HG03442 (cell line): ENCODE measurements at regions not wholly inside any gene's neighbourhood (a gene's known extent, or its start where the extent isn't known, plus 50 kb on each side); places are given as distances from the start of the nearest gene placed in this dataset.

Experiments used
- ATAC-seq: cut with Tn5 transposase; IDR thresholded peaks from one replicate; pipeline ENCODE4 v1.9.1; 2021; ENCODE audit warnings: mild to moderate bottlenecking, moderate library complexity; ENCODE audit not compliant: unreplicated experiment

GRCh38 chr4:104941661-104942062 is 205.0 kb upstream of the TET2 start:
- ATAC-seq, result peak; percentile 76

DNA sequence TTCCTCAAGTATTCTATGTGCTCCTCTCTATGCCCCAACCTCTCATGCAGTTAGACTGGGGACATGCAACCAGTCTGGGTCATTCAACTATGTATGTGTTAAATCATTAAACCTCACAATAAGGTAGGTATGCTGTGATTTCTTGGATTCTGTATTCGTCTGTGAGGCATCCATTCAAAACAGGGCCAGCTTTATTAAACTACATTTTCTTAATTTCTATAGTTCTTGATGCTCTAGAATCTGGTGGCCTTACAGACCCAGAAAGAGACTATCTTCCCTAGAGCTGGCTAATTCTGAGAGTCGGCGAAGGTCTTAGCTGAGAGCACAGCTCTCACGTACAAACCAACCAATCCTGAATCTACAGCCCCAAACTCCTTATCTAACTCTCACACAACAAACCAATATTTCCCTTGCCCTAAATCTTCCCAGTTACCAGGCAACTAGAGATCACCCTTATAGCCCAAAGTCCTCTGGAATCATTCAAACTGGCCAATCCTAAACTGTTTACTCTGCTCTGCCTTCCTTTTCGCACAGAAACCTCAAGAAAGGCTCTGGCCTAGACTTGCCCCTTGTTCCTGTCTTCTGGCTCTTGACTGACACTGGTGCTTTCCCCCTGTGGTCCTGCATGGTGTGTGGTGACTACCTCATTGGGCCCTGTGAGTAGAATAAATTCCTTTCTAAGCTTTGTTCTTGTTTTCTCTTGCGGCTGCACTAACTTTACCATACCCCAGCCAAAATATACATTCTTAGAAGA is 203.5 kb upstream of the TET2 start:
- ATAC-seq, result peak; percentile 70

- ATAC-seq, result no peak
Measured at GRCh38 chr4:104944596-104944995, 202.1 kb upstream of the TET2 start.

DNA sequence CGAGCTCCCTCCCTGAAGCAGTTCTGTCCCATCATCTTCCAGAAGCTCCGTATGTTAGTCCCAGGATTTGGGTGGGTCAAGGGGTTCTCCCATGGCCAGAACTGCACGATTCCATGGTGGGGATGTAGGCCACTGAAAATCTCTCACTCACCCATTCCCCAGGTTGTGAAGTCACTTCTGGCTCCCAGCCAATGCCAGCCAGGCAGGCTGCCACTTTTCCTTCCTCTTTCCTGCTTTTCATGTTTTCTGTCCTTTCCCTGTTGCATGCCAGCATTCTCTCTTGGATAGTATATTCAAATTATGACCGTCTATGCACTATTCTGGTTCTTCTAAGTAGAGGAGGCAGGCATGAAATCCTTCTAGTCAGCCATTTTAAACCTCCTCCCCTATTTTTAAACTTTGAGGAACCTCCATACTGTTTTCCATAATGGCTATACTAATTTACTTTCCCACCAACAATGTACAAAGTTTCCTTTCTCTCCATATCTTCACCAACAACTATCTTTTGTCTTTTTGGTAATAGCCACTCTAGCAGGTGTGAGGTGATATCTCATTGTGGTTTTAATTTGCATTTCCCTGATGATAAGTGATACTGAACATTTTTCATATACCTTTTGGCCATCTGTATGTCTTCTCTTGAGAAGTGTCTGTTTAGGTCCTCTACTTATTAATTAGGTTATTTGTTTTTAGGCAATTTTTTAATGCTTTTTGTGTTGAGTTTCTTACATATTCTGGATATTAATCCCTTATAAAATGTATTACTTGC is 182.1 kb upstream of the TET2 start:
- peak; percentile 24 for ATAC-seq

DNA sequence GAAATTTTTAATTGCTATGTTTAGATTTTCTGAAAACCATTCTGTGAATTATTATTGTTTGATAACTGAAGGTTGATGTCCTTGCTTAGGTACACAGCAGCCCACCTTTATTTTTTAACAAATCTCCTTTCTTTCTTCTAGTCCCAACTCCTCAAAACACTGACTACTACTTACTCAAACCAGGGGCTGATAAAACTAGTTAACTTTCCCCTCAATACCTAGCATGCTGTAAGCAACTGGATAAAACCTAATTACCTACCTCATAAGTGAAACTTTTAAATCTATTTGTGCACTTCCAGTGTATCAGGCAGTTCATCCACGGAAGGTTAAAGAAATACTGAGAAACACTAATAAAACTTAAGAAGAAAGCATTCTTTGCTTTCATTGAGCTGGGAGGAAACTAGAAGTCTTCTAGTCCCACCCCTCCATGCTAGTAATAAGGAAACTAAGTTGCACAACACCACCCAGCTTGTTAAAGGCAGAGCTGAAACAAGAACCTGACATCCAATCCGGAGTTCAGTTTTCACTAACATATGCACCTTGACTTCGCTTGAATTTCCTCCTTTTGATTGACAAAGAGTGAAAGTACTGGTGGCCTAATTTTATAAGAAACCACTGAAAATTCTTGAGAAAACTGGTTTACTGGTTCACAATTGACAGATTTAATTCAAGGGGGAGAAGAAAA is 180.2 kb upstream of the TET2 start:
- ATAC-seq, result peak; percentile 98

DNA sequence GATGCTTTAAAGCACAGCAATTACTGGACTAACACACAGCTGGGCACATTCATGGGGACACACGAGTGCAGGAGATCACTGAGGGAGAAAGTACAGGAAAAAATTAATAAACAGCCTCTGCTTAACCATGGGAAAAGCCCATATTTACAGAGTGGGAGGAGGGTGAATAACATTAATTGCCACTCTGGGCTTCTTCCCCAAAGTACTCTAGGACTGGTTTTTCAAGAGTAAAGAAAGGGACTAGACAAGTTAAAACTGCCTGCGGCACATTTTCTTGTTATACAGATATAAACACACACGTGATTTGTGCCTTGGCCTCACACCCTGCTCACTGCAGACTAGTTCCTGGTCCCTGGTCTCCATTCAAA is 179.7 kb upstream of the TET2 start:
- ATAC-seq, result peak; percentile 8

GRCh38 chr4:104969394-104970082 is 177.1 kb upstream of the TET2 start:
- no peak for ATAC-seq

- no peak for ATAC-seq
Measured at GRCh38 chr4:104971462-104971861, 175.2 kb upstream of the TET2 start.

DNA sequence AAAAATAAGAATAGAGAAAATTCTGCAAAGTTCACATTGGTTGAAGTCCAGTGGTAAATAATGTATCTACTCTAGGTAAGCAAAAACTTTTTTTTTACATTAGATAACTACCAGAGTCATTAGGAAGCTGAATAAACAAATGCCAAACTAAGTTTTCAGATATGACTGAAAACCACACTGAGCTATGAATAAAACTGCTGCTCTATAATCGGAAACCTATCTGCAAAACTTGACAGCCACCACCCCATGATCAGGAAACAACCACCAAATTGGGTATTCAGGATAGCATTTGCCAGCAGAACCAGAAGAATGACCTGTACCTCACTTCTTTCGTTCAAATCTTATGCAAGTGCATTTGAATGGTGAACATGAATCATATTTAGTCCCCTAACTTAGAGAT is 173.0 kb upstream of the TET2 start:
- peak; percentile 49 for ATAC-seq

DNA sequence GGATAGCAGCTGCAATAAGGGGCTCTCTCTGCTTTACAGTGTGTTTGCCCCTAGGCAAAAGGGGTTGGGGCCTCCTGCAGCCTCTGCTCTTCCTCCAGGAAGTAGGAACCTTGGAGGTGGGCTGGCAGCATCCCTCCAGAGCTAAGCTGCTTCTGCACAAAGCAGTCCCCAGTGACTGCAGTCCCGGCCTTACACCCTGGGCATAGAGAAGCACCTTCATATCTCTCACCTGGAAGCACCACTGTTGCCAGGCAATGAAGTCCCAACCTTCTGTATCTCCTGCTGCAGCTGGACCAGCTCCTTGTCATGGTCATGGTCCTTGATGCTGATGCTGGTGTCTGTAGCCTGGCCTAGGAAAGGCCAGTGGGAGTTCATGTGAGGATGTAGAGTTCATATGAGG is 171.1 kb upstream of the TET2 start:
- ATAC-seq, result no peak

DNA sequence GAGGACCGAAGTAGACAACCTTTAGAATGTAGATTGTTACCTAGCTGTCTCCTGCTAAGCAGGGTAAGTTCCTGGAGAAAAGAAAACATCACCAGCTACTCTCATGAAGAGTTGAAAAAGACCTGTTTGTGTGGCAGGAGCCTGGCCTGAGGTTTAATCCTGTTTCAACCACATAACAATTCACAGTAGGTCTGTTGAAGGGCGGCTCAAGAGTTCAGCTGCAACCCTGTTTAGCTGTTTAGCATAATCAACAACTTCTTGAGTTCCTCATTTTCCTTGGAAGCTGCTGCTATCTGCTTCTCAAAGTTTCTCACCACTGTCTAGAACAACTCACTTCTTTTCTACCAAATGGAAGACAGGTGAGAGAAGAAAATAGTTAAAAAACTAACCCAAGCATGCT is 170.4 kb upstream of the TET2 start:
- no peak for ATAC-seq

GRCh38 chr4:104979083-104979760 is 167.5 kb upstream of the TET2 start:
- no peak for ATAC-seq

DNA sequence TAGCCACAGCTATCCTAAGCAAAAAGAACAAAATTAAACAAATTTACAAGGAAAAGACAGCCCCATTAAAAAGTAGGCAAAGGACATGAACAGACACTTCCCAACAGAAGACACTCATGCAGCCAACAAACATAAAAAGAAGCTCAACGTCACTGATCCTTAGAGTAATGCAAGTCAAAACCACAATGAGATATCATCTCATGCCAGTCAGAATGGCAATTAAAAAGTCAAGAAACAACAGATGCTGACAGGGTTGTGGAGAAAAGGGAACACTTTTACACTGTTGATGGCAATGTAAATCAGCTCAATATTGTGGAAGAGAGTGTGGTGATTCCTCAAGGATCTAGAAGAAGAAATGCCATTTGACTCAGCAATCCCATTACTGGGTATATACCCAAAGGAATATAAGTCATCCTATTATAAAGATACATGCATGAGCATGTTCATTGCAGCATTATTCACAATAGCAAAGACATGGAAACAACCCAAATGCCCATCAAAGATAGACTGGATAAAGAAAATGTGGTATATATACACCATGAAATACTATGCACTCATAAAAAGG is 163.0 kb upstream of the TET2 start:
- no peak for ATAC-seq

DNA sequence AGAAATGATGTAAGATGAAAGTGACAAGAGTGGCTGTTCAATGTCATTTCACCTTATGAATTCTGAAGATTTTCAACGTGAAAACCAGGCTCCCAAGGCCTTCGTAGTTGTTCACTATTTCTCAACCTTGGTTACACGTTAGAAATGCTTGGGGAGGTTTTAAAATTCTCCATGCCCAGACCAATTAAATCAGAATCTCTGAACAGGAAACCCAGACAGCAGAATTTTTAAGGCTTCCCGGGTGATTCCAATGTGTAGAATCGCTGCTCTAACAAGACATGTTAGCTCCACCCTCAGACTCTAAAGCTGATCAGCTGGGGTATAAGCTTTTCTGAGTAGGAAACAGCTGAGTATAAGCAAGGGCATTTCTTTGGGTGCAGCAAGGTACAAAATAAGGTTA is 160.4 kb upstream of the TET2 start:
- no peak for ATAC-seq

- ATAC-seq, result no peak
Measured at GRCh38 chr4:104989371-104989770, 157.3 kb upstream of the TET2 start.

- no peak for ATAC-seq
Measured at GRCh38 chr4:105002278-105002677, 144.4 kb upstream of the TET2 start.

GRCh38 chr4:105014234-105014633 is 132.4 kb upstream of the TET2 start:
- no peak for ATAC-seq

- ATAC-seq, result no peak
Measured at GRCh38 chr4:105014635-105015034, 132.0 kb upstream of the TET2 start.

DNA sequence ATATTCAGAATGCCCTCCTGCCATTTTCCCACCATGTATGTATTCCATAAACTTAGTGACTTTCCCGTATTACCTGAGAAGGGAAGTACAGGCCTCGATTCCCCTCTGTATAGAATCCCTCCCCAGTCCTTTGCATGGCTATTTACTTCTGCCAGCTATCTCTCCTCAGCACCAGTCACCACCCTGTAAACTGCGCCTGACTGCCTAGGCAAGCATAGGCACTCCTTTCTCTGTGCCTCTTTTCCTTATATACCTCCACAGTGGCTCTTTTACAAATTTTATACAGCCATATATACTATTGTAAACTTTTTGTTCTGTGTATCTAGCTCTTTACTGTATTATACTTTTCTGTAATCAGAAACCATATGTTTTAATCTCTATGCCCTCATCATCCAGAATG is 130.9 kb upstream of the TET2 start:
- ATAC-seq, result no peak
